Left kidney (tissue), 1 donor: ENCODE measurements at regions not wholly inside any gene's neighbourhood (a gene's known extent, or its start where the extent isn't known, plus 50 kb on each side); places are given as distances from the start of the nearest gene placed in this dataset.
"Not testable (repeated sequence)": the region's sequence is repeated elsewhere in the genome, so short reads cannot be mapped to it uniquely, and the experiment has no call there.

ENCODE experiments used
- DNase-seq: peaks from one replicate; pipeline ENCODE4 v3.0.0-alpha.2; 2013

DNA sequence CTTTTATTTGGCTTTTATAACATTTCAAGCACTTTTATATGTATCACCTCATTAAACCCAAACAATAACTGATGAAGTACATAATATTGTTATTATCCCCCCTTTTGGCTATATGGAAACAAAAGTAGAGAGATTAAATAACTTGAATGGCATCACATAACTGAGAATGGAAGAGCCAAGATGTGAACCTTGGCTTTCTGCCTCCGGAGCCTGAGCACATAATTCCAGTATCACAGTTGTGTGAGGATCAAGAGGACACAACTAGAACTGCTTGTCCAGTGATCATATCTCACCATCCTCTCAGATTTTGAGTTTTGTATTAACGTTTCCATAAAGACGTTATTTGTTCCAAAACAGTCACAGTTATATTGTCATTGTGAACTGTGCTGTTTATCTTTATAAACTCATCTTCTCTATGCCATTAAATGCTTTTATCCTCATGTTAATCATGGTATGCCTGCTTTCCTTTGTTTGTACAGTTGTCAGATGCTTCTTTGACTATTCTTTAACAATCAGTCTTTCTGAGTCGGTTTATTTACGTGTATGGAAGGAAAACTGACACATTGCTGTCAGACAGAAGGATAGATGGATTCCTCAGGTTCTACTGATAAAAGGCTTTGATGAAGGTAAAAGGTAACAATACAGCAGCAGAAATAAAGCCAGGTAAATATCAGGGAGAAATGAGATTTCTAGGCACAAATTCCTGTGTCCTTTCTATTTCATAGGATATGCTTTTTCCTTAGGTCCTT lies 92.0 kb upstream of the FAM13C start:
- DNase-seq, result no peak

GRCh38 chr10:59448616-59449015 lies 86.3 kb upstream of the FAM13C start:
- no peak for DNase-seq

GRCh38 chr10:59435707-59436106 lies 73.4 kb upstream of the FAM13C start:
- no peak for DNase-seq

GRCh38 chr10:59434463-59435321 lies 72.3 kb upstream of the FAM13C start:
- DNase-seq, result no peak

DNA sequence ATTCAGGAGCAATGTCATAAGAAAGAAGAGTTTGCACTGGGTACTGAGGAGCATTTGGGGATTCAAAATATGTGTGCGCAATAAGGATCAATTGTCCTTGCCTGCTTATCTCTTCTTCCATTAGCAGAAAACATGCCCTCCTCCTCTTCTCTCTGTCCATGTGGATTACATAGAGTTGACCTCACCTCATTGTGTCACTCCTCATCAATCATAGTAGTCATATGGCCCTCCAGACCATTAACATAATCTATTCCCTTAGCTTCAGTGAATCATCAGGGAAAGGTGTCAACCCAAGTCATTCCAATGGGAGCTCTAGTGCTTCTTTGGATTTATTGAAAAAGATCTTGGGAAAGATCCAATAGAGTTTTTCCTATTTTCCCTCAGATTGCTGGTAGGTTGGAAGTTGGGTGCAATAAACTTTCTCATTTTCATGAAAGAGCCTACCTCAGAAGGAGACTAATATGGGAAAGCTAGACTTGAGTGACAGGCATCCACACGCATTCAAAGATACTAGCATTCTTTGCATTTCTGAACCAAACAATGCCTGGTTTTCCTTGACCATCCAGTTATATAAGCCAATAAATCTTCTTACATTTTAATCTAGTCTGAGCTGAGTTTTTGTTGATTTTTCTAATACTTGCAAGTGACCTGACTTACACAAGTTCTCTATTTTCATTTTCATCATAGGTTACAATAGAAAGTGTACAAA lies 71.5 kb upstream of the FAM13C start:
- no peak for DNase-seq

DNA sequence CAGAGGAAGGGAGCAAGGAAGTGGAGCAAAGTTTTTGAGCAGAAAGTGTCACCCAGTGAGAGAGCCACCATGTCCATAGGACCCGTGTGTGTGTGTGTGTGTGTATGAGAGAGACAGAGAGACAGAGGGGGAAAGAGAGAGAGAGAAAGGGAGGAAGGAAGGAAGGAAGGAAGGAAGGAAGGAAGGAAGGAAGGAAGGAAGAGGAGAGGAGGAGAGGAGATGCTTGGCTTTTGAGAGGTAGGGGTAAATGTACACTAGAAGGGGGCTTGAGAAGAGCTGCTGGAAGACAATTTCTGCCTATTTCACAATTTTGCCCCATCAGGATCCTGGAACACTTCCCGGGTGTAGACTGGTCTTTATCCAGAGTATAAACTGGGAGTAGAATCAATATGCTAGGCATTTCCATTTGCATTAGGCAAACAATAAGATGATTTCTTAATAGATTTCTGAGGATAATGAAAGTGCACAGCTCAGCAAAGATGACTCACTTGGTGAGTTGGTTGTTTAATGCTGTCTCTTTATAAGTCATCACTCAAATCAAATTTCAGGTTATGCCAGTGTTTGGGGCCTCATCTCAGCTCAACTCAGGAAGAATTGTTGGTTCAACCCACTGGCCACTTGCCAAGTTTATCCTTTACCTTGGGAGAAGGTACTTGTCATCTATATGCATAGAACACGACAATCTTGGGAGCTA lies 70.0 kb upstream of the FAM13C start:
- DNase-seq, result no peak

GRCh38 chr10:59413795-59414194 lies 51.4 kb upstream of the FAM13C start:
- not testable (repeated sequence) for DNase-seq
